ENCODE measurements at regions not wholly inside any gene's neighbourhood (a gene's known extent, or its start where the extent isn't known, plus 50 kb on each side); places are given as distances from the start of the nearest gene placed in this dataset.
"Not testable (repeated sequence)": the region's sequence is repeated elsewhere in the genome, so short reads cannot be mapped to it uniquely, and the experiment has no call there.

- H3K4me3 ChIP-seq (ENCODE audit: low read length) = no peak overlapping the region
- no peak for TF ChIP-seq CTCF (conservative IDR thresholded peaks at IDR 0.05; ENCODE audit: low read depth, low read length)
- no peak for DNase-seq (ENCODE audit: low read depth)
Measured at GRCh38 chr1:221241157-221241556, 361.9 kb downstream of the HLX start.

- no peak for TF ChIP-seq CTCF (conservative IDR thresholded peaks at IDR 0.05; ENCODE audit: low read depth, low read length)
- no peak for DNase-seq (ENCODE audit: low read depth)
- H3K4me3 ChIP-seq (ENCODE audit: low read length) = no peak overlapping the region
Measured at GRCh38 chr1:221241592-221241991, 362.3 kb downstream of the HLX start.

GRCh38 chr1:221246067-221246466 is 366.8 kb downstream of the HLX start:
- no peak for TF ChIP-seq CTCF (conservative IDR thresholded peaks at IDR 0.05; ENCODE audit: low read depth, low read length)
- no peak overlapping the region for H3K4me3 ChIP-seq (ENCODE audit: low read length)
- no peak for DNase-seq (ENCODE audit: low read depth)

- no peak for TF ChIP-seq CTCF (conservative IDR thresholded peaks at IDR 0.05; ENCODE audit: low read depth, low read length)
- DNase-seq (ENCODE audit: low read depth) = no peak
- H3K4me3 ChIP-seq (ENCODE audit: low read length) = no peak overlapping the region
Measured at GRCh38 chr1:221246628-221247415, 367.6 kb downstream of the HLX start.

- TF ChIP-seq CTCF (conservative IDR thresholded peaks at IDR 0.05; ENCODE audit: low read depth, low read length) = no peak
- DNase-seq (ENCODE audit: low read depth) = no peak
Measured at GRCh38 chr1:221251580-221251979, 372.3 kb downstream of the HLX start.

GRCh38 chr1:221254813-221255212 is 375.6 kb downstream of the HLX start:
- TF ChIP-seq CTCF (conservative IDR thresholded peaks at IDR 0.05; ENCODE audit: low read depth, low read length) = no peak
- no peak for DNase-seq (ENCODE audit: low read depth)
- H3K4me3 ChIP-seq (ENCODE audit: low read length) = no peak overlapping the region

More at GRCh38 chr1:221251580-221251979, 372.3 kb downstream of the HLX start:
- H3K4me3 ChIP-seq (ENCODE audit: low read length) = no peak overlapping the region

GRCh38 chr1:221256773-221257172 is 377.5 kb downstream of the HLX start:
- TF ChIP-seq CTCF (conservative IDR thresholded peaks at IDR 0.05; ENCODE audit: low read depth, low read length) = no peak
- H3K4me3 ChIP-seq (ENCODE audit: low read length) = no peak overlapping the region
- no peak for DNase-seq (ENCODE audit: low read depth)

GRCh38 chr1:221257548-221257947 is 378.3 kb downstream of the HLX start:
- DNase-seq (ENCODE audit: low read depth); H3K4me3 ChIP-seq (ENCODE audit: low read length): not testable (repeated sequence)

GRCh38 chr1:221262677-221263076 is 383.4 kb downstream of the HLX start:
- not testable (repeated sequence) for H3K4me3 ChIP-seq (ENCODE audit: low read length); DNase-seq (ENCODE audit: low read depth)

All from retinal pigment epithelial cell (primary cell).